SJSA1 (cell line): ENCODE measurements at regions not wholly inside any gene's neighbourhood (a gene's known extent, or its start where the extent isn't known, plus 50 kb on each side); places are given as distances from the start of the nearest gene placed in this dataset.

ENCODE experiments used
- DNase-seq, 2 experiments: peaks; one replicate each; pipeline ENCODE4 v3.0.0-alpha.2; 2015 to 2020; ENCODE audit warnings: low spot score in 2 of 2, low read depth in 1 of 2
- H3K27ac ChIP-seq: fragments of 250-450 bp; sonication (Bioruptor Pico); 2 replicates; pipeline ENCODE4 v1.5.1; 2020; ENCODE audit warnings: mild to moderate bottlenecking, moderate library complexity
- H3K27me3 ChIP-seq: fragments of 250-450 bp; sonication (Bioruptor Pico); replicated peaks from 2 replicates; pipeline ENCODE4 v1.5.1; 2020; ENCODE audit warnings: mild to moderate bottlenecking, moderate library complexity
- H3K36me3 ChIP-seq: fragments of 250-450 bp; sonication (Bioruptor Pico); 2 replicates; pipeline ENCODE4 v1.5.1; 2020; ENCODE audit warnings: mild to moderate bottlenecking
- H3K4me1 ChIP-seq: fragments of 250-450 bp; sonication (Bioruptor Pico); replicated peaks from 2 replicates; pipeline ENCODE4 v1.6.1; 2021; ENCODE audit warnings: mild to moderate bottlenecking
- H3K4me3 ChIP-seq: fragments of 250-450 bp; sonication (Bioruptor Pico); 2 replicates; pipeline ENCODE4 v1.5.1; 2020; ENCODE audit warnings: mild to moderate bottlenecking
- H3K9me3 ChIP-seq: fragments of 250-450 bp; sonication (Bioruptor Pico); replicated peaks from 2 replicates; pipeline ENCODE4 v1.5.1; 2020; ENCODE audit warnings: mild to moderate bottlenecking

DNA sequence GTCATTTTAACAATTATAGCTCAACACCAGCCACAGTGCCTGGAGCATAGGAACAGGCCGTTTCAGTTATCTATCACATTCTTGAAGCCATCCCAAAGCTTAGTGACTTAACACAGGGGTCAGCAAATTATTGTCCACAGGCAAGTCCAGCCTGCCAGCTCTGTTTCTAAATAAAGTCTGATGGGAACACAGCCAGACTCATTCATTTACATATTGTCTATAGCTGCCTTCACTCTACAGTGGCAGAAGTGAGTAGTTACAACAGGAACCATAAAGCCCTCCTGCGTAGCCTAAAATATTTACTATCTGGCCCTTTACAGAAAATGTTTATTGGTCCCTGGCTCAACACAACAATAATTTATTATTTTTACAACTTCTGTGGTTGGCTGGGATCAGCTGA is 407.5 kb upstream of the AUTS2 start:
- Histone ChIP-seq H3K36me3 (no peaks in the 10 kb centered on the region), H3K27me3 (no peaks in the 10 kb centered on the region), H3K4me3 (no peak overlapping the region), H3K4me1 (no peaks in the 10 kb centered on the region), H3K27ac (no peak overlapping the region), H3K9me3 (peaks cover 6% of the 10 kb centered on the region; the same call in 1 of the 2 replicates)
- DNase-seq, result no peak

DNA sequence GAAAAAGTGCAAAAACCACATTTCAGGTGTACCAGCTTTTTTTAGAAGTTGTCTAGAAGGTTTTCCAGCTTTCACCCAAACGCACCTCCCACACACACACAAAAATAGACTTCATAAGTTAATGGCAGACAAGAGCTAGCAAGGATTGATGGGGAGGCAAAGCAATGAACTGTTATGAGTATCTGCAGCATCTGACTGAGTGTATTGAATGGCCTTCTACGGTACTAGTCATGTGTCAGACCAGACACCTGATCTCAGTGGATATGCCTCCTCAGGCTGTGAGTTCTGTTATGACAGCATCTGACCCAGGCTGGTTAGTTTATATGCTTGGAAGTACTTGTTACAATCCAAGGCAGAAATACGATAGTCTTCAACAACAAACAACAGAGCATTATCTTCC is 406.1 kb upstream of the AUTS2 start:
- no peak overlapping the region for H3K27ac ChIP-seq
- DNase-seq, result no peak
- H3K9me3 ChIP-seq, result peaks cover 6% of the 10 kb centered on the region; the same call in 1 of the 2 replicates
- H3K4me1 ChIP-seq, result no peaks in the 10 kb centered on the region
- H3K4me3 ChIP-seq, result no peak overlapping the region
- H3K27me3 ChIP-seq, result no peaks in the 10 kb centered on the region
- H3K36me3 ChIP-seq, result no peaks in the 10 kb centered on the region

DNA sequence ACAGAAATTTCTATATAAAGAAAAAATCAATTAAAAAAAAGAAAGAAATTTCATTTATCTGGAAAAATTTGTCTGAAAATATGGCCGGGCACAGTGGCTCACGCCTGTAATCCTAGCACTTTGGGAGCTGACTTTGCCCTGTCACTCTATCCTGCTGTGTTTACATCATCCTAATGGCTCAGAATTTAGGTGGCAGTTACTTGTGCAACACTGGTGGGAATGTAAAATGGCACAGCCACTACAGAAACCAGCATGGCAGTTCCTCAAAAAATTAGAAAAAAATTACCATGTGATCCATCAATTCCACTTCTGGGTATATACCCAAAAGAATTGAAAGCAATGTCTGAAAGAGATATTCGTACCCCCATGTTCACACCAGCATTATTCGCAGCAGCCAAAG is 405.2 kb upstream of the AUTS2 start:
- H3K27ac ChIP-seq, result no peak overlapping the region
- H3K27me3 ChIP-seq, result no peaks in the 10 kb centered on the region
- no peaks in the 10 kb centered on the region for H3K36me3 ChIP-seq
- no peaks in the 10 kb centered on the region for H3K4me1 ChIP-seq
- no peak overlapping the region for H3K4me3 ChIP-seq
- peaks cover 6% of the 10 kb centered on the region; the same call in 1 of the 2 replicates for H3K9me3 ChIP-seq
- no peak for DNase-seq

DNA sequence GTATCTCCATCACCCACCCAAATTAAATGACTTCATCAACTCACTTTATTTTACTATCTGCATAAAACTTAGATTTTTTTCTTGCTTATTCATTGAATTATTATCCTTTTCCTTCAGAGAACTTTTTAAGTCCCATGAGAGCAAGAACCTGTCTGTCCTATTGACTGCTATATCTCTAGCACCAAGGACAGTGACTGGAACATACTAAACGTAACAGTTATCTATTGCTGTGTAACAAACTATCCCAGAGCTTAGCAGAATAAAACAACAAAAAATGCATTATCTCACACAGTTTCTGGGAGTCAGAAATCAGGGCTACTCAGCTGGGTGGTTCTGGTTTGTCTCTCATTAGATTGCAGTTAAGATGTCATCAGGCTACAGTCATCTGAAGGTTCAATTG is 401.7 kb upstream of the AUTS2 start:
- Histone ChIP-seq H3K4me1 (no peaks in the 10 kb centered on the region), H3K9me3 (peaks cover 6% of the 10 kb centered on the region; the same call in 1 of the 2 replicates), H3K36me3 (no peaks in the 10 kb centered on the region), H3K27me3 (no peaks in the 10 kb centered on the region), H3K4me3 (no peak overlapping the region), H3K27ac (no peak overlapping the region)
- DNase-seq, result no peak

DNA sequence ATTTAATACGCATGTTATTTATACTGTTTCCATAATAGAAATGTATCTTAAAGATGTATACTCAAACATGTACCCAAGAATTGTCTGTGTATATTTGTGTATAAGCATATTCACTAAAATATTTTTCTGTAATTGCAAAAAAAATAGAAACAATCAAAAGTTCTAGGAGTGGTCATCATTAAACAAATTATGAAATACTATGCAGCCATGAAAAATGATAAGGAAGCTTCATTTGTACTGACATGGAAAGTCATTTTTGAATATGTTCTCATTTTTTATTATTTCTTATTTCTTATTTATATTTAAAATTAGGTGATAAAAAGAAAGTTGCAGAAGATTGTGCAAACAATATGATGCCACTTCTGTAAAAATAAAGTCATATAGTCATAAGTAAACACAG is 400.0 kb upstream of the AUTS2 start:
- Histone ChIP-seq H3K36me3 (no peaks in the 10 kb centered on the region), H3K27ac (no peak overlapping the region), H3K27me3 (no peaks in the 10 kb centered on the region), H3K9me3 (peaks cover 6% of the 10 kb centered on the region; the same call in 1 of the 2 replicates), H3K4me1 (no peaks in the 10 kb centered on the region), H3K4me3 (no peak overlapping the region)
- DNase-seq, result no peak

DNA sequence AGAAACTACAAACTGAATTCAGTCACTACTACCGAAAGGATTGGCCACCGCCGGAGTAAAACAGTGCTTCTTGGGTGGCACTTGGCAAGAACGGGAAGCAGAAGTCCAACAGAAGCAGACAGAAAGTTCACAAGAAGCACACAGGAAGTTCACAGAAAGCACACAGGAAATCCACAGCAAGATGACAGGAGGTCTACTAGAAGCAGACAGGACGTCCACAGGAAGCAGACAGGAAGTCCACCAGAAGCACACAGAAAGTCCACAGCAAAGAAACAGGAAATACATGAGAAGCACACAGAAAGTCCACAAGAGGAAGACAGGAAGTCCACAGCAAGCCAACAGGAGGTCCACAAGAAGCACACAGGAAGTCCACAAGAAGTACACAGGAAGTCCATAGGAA is 399.2 kb upstream of the AUTS2 start:
- H3K27ac ChIP-seq, result no peak overlapping the region
- H3K9me3 ChIP-seq, result peaks cover 2% of the 10 kb centered on the region; the same call in 1 of the 2 replicates
- H3K27me3 ChIP-seq, result no peaks in the 10 kb centered on the region
- H3K36me3 ChIP-seq, result no peaks in the 10 kb centered on the region
- H3K4me1 ChIP-seq, result no peaks in the 10 kb centered on the region
- no peak overlapping the region for H3K4me3 ChIP-seq
- no peak for DNase-seq

- H3K9me3 ChIP-seq, result no peaks in the 10 kb centered on the region
- H3K27me3 ChIP-seq, result no peaks in the 10 kb centered on the region
- H3K27ac ChIP-seq, result no peak overlapping the region
- no peak for DNase-seq
- H3K4me1 ChIP-seq, result no peaks in the 10 kb centered on the region
- H3K36me3 ChIP-seq, result no peaks in the 10 kb centered on the region
- no peak overlapping the region for H3K4me3 ChIP-seq
These were observed 398.6 kb upstream of the AUTS2 start for GRCh38 chr7:69199661-69200060.

- Histone ChIP-seq H3K27me3 (no peaks in the 10 kb centered on the region), H3K27ac (no peak overlapping the region), H3K4me3 (no peak overlapping the region), H3K36me3 (no peaks in the 10 kb centered on the region), H3K4me1 (no peaks in the 10 kb centered on the region), H3K9me3 (no peaks in the 10 kb centered on the region)
- DNase-seq, result no peak
These were observed 394.4 kb upstream of the AUTS2 start for GRCh38 chr7:69203871-69204270.

- H3K9me3 ChIP-seq, result no peaks in the 10 kb centered on the region
- no peak for DNase-seq
- no peak overlapping the region for H3K4me3 ChIP-seq
- H3K4me1 ChIP-seq, result no peaks in the 10 kb centered on the region
- no peaks in the 10 kb centered on the region for H3K27me3 ChIP-seq
- no peaks in the 10 kb centered on the region for H3K36me3 ChIP-seq
- no peak overlapping the region for H3K27ac ChIP-seq
These were observed 393.3 kb upstream of the AUTS2 start for GRCh38 chr7:69204943-69205342.

DNA sequence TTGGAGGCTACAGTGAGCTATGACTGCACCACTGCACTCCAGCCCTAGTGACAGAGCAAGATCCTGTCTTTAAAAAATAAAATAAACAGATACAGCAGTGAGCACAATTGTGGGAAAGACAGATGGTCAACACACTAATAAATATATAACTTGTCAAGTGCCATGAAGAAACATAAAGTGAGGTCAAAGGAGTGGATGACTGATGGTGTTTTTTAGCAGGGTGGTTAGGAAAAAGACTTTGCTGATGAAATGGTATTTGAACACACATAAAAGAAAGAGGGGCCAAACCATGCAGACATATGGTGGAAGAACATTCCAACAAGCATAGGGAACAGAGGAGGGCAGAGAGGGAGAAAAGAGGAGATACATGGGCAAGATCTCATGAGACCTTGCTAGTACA is 392.7 kb upstream of the AUTS2 start:
- no peak overlapping the region for H3K4me3 ChIP-seq
- no peaks in the 10 kb centered on the region for H3K27me3 ChIP-seq
- no peak overlapping the region for H3K27ac ChIP-seq
- H3K9me3 ChIP-seq, result no peaks in the 10 kb centered on the region
- H3K4me1 ChIP-seq, result no peaks in the 10 kb centered on the region
- no peak for DNase-seq
- no peaks in the 10 kb centered on the region for H3K36me3 ChIP-seq

GRCh38 chr7:69208276-69208675 is 390.0 kb upstream of the AUTS2 start:
- Histone ChIP-seq H3K4me3 (no peak overlapping the region), H3K36me3 (no peaks in the 10 kb centered on the region), H3K27ac (no peak overlapping the region), H3K9me3 (no peaks in the 10 kb centered on the region), H3K27me3 (no peaks in the 10 kb centered on the region), H3K4me1 (no peaks in the 10 kb centered on the region)
- DNase-seq, result no peak

GRCh38 chr7:69208848-69209247 is 389.4 kb upstream of the AUTS2 start:
- H3K9me3 ChIP-seq, result no peaks in the 10 kb centered on the region
- no peak overlapping the region for H3K4me3 ChIP-seq
- no peaks in the 10 kb centered on the region for H3K4me1 ChIP-seq
- no peaks in the 10 kb centered on the region for H3K36me3 ChIP-seq
- H3K27ac ChIP-seq, result no peak overlapping the region
- DNase-seq, result no peak
- no peaks in the 10 kb centered on the region for H3K27me3 ChIP-seq

DNA sequence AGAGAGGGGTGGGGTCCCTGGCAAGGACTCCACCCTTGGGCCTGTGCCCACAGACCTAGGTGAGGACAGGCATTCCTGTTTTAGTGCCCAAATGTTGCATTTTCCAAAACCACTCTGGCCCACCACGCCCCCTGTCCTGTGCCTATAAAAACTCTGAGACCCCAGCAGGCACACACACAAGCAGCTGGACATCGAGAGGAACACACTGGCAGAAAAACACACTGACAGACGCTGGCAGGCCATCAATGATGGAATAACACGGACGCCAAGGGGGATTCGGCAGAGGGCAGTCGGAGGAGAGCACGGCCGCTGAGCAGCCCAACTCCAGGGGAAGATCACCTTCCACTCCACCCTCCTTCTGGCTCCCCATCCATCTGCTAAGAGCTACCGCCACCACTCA is 386.9 kb upstream of the AUTS2 start:
- Histone ChIP-seq H3K9me3 (no peaks in the 10 kb centered on the region), H3K27ac (no peak overlapping the region), H3K4me1 (no peaks in the 10 kb centered on the region), H3K27me3 (no peaks in the 10 kb centered on the region), H3K4me3 (no peak overlapping the region), H3K36me3 (no peaks in the 10 kb centered on the region)
- no peak for DNase-seq

DNA sequence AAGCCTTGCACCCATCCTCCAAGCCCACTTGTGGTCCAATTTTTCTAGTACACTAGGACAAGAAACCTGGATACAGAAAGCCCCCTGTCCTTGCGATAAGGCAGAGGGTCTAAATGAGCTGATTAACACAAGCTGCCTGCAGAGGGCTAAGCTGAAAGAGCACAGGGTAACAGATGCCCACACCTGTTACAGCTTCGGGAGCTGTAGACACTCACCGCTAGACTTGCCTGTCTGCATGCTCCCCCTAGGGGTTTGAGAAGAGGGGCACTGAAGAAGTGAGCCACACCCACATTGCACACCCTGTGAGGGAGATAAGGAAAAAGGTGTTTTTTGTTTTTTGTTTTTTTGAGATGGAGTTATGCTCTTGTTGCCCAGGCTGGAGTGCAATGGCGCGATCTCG is 386.5 kb upstream of the AUTS2 start:
- Histone ChIP-seq H3K9me3 (no peaks in the 10 kb centered on the region), H3K36me3 (no peaks in the 10 kb centered on the region), H3K4me3 (no peak overlapping the region), H3K4me1 (no peaks in the 10 kb centered on the region), H3K27ac (no peak overlapping the region), H3K27me3 (no peaks in the 10 kb centered on the region)
- DNase-seq, result no peak

DNA sequence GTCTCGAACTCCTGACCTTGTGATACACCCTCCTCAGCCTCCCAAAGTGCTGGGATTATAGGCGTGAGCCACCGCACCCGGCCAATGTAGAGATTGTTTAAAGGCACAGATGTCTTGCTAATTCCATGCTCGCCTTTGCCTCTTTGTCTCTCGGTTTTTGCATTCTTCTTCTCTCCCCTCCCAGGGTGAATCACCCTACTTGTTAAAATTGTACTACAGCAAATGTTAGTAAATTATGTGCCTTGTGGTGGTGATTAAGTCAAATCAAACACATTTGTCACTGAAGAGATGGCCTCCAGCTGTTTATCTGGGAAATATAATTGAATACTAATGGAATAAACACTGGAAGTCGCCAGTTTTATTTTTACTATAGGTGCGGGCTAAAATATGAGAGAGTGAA is 384.4 kb upstream of the AUTS2 start:
- H3K27me3 ChIP-seq, result no peaks in the 10 kb centered on the region
- DNase-seq, result no peak
- H3K27ac ChIP-seq, result no peak overlapping the region
- H3K4me1 ChIP-seq, result no peaks in the 10 kb centered on the region
- H3K9me3 ChIP-seq, result no peaks in the 10 kb centered on the region
- no peak overlapping the region for H3K4me3 ChIP-seq
- H3K36me3 ChIP-seq, result no peaks in the 10 kb centered on the region
